ENCODE measurements at regions not wholly inside any gene's neighbourhood (a gene's known extent, or its start where the extent isn't known, plus 50 kb on each side); places are given as distances from the start of the nearest gene placed in this dataset.

GRCh38 chr2:136204971-136205370 lies 87.0 kb upstream of the CXCR4 start:
- TF ChIP-seq EZH2 (IDR thresholded peaks at IDR 0.05; ENCODE audit: low read length, missing control alignments) (no peak), CTCF (conservative IDR thresholded peaks at IDR 0.05 in 1 of 2, IDR thresholded peaks at IDR 0.05 in 1 of 2; ENCODE audit: low read depth in 1 of 2, low read length in 2 of 2) (no peak)
- Histone ChIP-seq H3K4me1 (ENCODE audit: control insufficient read depth, extremely low read depth, insufficient read depth, low read length) (no peaks in the 10 kb centered on the region), H4K20me1 (ENCODE audit: control insufficient read depth, extremely low read depth, insufficient read depth, low read length) (no peaks in the 10 kb centered on the region), H3K4me2 (ENCODE audit: extremely low read depth, insufficient read depth, low read length) (no peak overlapping the region), H3K9ac (ENCODE audit: insufficient read depth, low read length) (no peak overlapping the region), H3K27me3 (ENCODE audit: control insufficient read depth, insufficient read depth, low read length) (no peaks in the 10 kb centered on the region), H3K4me3 (replicated peaks in 1 of 4; ENCODE audit: control extremely low read depth in 1 of 4, insufficient read depth in 1 of 4, low read depth in 3 of 4, low read length in 4 of 4) (no peak overlapping the region), H3K36me3 (ENCODE audit: control insufficient read depth, insufficient read depth, low read length) (no peaks in the 10 kb centered on the region), H3K27ac (ENCODE audit: insufficient read depth, low read length) (no peak overlapping the region), H3K79me2 (ENCODE audit: control insufficient read depth, insufficient read depth, low read length) (no peaks in the 10 kb centered on the region), H2AFZ (ENCODE audit: low read length) (no peak overlapping the region), H3K9me3 (ENCODE audit: control insufficient read depth, insufficient read depth, low read depth, low read length) (no peaks in the 10 kb centered on the region)
- no peak for DNase-seq (ENCODE audit: low read depth in 2 of 2)

- no peak overlapping the region for H3K9ac ChIP-seq (ENCODE audit: insufficient read depth, low read length)
- no peak overlapping the region for H3K4me2 ChIP-seq (ENCODE audit: extremely low read depth, insufficient read depth, low read length)
- no peaks in the 10 kb centered on the region for H3K9me3 ChIP-seq (ENCODE audit: control insufficient read depth, insufficient read depth, low read depth, low read length)
- no peaks in the 10 kb centered on the region for H3K27me3 ChIP-seq (ENCODE audit: control insufficient read depth, insufficient read depth, low read length)
- no peaks in the 10 kb centered on the region for H3K79me2 ChIP-seq (ENCODE audit: control insufficient read depth, insufficient read depth, low read length)
- DNase-seq (ENCODE audit: low read depth in 2 of 2): no peak
- TF ChIP-seq EZH2 (IDR thresholded peaks at IDR 0.05; ENCODE audit: low read length, missing control alignments) (no peak), CTCF (conservative IDR thresholded peaks at IDR 0.05 in 1 of 2, IDR thresholded peaks at IDR 0.05 in 1 of 2; ENCODE audit: low read depth in 1 of 2, low read length in 2 of 2) (no peak)
- no peak overlapping the region for H3K4me3 ChIP-seq (replicated peaks in 1 of 4; ENCODE audit: control extremely low read depth in 1 of 4, insufficient read depth in 1 of 4, low read depth in 3 of 4, low read length in 4 of 4)
- H2AFZ ChIP-seq (ENCODE audit: low read length): no peak overlapping the region
- no peaks in the 10 kb centered on the region for H4K20me1 ChIP-seq (ENCODE audit: control insufficient read depth, extremely low read depth, insufficient read depth, low read length)
- no peaks in the 10 kb centered on the region for H3K4me1 ChIP-seq (ENCODE audit: control insufficient read depth, extremely low read depth, insufficient read depth, low read length)
- H3K36me3 ChIP-seq (ENCODE audit: control insufficient read depth, insufficient read depth, low read length): no peaks in the 10 kb centered on the region
- no peak overlapping the region for H3K27ac ChIP-seq (ENCODE audit: insufficient read depth, low read length)
Measured at GRCh38 chr2:136195226-136195625, 77.3 kb upstream of the CXCR4 start.

- Histone ChIP-seq H3K4me3 (replicated peaks in 1 of 4; ENCODE audit: control extremely low read depth in 1 of 4, insufficient read depth in 1 of 4, low read depth in 3 of 4, low read length in 4 of 4) (no peak overlapping the region), H3K27ac (ENCODE audit: insufficient read depth, low read length) (no peak overlapping the region), H3K79me2 (ENCODE audit: control insufficient read depth, insufficient read depth, low read length) (no peaks in the 10 kb centered on the region), H3K27me3 (ENCODE audit: control insufficient read depth, insufficient read depth, low read length) (no peaks in the 10 kb centered on the region), H3K9ac (ENCODE audit: insufficient read depth, low read length) (no peak overlapping the region), H2AFZ (ENCODE audit: low read length) (no peak overlapping the region), H3K4me1 (ENCODE audit: control insufficient read depth, extremely low read depth, insufficient read depth, low read length) (no peaks in the 10 kb centered on the region), H3K9me3 (ENCODE audit: control insufficient read depth, insufficient read depth, low read depth, low read length) (no peaks in the 10 kb centered on the region), H3K36me3 (ENCODE audit: control insufficient read depth, insufficient read depth, low read length) (no peaks in the 10 kb centered on the region), H3K4me2 (ENCODE audit: extremely low read depth, insufficient read depth, low read length) (no peak overlapping the region), H4K20me1 (ENCODE audit: control insufficient read depth, extremely low read depth, insufficient read depth, low read length) (no peaks in the 10 kb centered on the region)
- TF ChIP-seq EZH2 (IDR thresholded peaks at IDR 0.05; ENCODE audit: low read length, missing control alignments): no peak
- TF ChIP-seq CTCF (conservative IDR thresholded peaks at IDR 0.05 in 1 of 2, IDR thresholded peaks at IDR 0.05 in 1 of 2; ENCODE audit: low read depth in 1 of 2, low read length in 2 of 2): no peak
- no peak for DNase-seq (ENCODE audit: low read depth in 2 of 2)
Measured at GRCh38 chr2:136191041-136191440, 73.1 kb upstream of the CXCR4 start.
